Neural cell (in vitro differentiated cells): ENCODE measurements at regions not wholly inside any gene's neighbourhood (a gene's known extent, or its start where the extent isn't known, plus 50 kb on each side); places are given as distances from the start of the nearest gene placed in this dataset.

Source experiments
- H2AFZ ChIP-seq: fragments of 200-600, 300-800 bp; sonication (generic), shearing (Covaris generic); 2 replicates; pipeline ENCODE4 v1.6.0; 2014; ENCODE audit warnings: low read depth, mild to moderate bottlenecking, antibody characterized with exemption, low read length, moderate library complexity
- H3F3A ChIP-seq: fragments of 200-600 bp; shearing (Covaris generic); 2 replicates; pipeline ENCODE4 v1.6.1; 2016; ENCODE audit warnings: mild to moderate bottlenecking, moderate library complexity, mixed read lengths, antibody characterized with exemption, low read length; ENCODE audit not compliant: insufficient read depth, poor library complexity, severe bottlenecking
- H3K27ac ChIP-seq: fragments of 200-600, 300-800 bp; sonication (generic), shearing (Covaris generic); 2 replicates; pipeline ENCODE4 v1.5.1; 2014; ENCODE audit warnings: mild to moderate bottlenecking, low read length, moderate library complexity
- H3K27me3 ChIP-seq: fragments of 300-800, 200-600 bp; sonication (generic), shearing (Covaris generic); 2 replicates; pipeline ENCODE4 v1.6.0; 2014; ENCODE audit warnings: mild to moderate bottlenecking, low read depth, low read length, moderate library complexity; ENCODE audit not compliant: insufficient read depth
- H3K36me3 ChIP-seq: fragments of 300-800, 200-600 bp; sonication (generic), shearing (Covaris generic); 2 replicates; pipeline ENCODE4 v1.5.1; 2014; ENCODE audit warnings: mild to moderate bottlenecking, antibody characterized with exemption, low read length, moderate library complexity; ENCODE audit not compliant: insufficient read depth
- H3K4me2 ChIP-seq: fragments of 300-800, 200-600 bp; sonication (generic), shearing (Covaris generic); 2 replicates; pipeline ENCODE4 v1.6.0; 2014; ENCODE audit warnings: mild to moderate bottlenecking, low read length
- H3K4me3 ChIP-seq: fragments of 300-800, 200-600 bp; sonication (generic), shearing (Covaris generic); 2 replicates; pipeline ENCODE4 v1.5.1; 2014; ENCODE audit warnings: mild to moderate bottlenecking, low read length, moderate library complexity
- H3K79me2 ChIP-seq: fragments of 200-600 bp; shearing (Covaris generic); replicated peaks from 2 replicates; pipeline ENCODE4 v1.6.0; 2014; ENCODE audit warnings: mild to moderate bottlenecking, low read length, moderate library complexity; ENCODE audit not compliant: insufficient read depth
- H3K9ac ChIP-seq: fragments of 300-800, 200-600 bp; sonication (generic), shearing (Covaris generic); 2 replicates; pipeline ENCODE4 v1.6.1; 2016; ENCODE audit warnings: mild to moderate bottlenecking, low read length, mixed read lengths
- H3K9me2 ChIP-seq: fragments of 200-600 bp; shearing (Covaris generic); 2 replicates; pipeline ENCODE4 v1.6.1; 2016; ENCODE audit warnings: mild to moderate bottlenecking, low read length, mixed read lengths; ENCODE audit not compliant: insufficient read depth
- H3K9me3 ChIP-seq: fragments of 200-600, 300-800 bp; sonication (generic), shearing (Covaris generic); 2 replicates; pipeline ENCODE4 v1.6.1; 2016; ENCODE audit warnings: mild to moderate bottlenecking, mixed run types, low read length, moderate library complexity, mixed read lengths
- H4K20me1 ChIP-seq: fragments of 200-600 bp; shearing (Covaris generic); 2 replicates; pipeline ENCODE4 v1.6.1; 2016; ENCODE audit warnings: mild to moderate bottlenecking, mixed run types; ENCODE audit not compliant: insufficient read depth
- EP300 ChIP-seq: fragments of 450-650 bp; conservative IDR thresholded peaks from 2 replicates; pipeline ENCODE4 v1.6.1; 2014; ENCODE audit warnings: antibody characterized with exemption, mild to moderate bottlenecking, moderate library complexity; ENCODE audit not compliant: poor library complexity, severe bottlenecking
- EZH2 ChIP-seq: fragments of 200-600, 300-800 bp; shearing (Covaris generic), sonication (generic); IDR thresholded peaks from 2 replicates; pipeline ENCODE4 v1.6.1; 2014; ENCODE audit warnings: antibody characterized with exemption, low read length, borderline replicate concordance, mild to moderate bottlenecking; ENCODE audit not compliant: insufficient read depth, poor library complexity, severe bottlenecking
- MXI1 ChIP-seq: fragments of 450-650 bp; conservative IDR thresholded peaks from 2 replicates; pipeline ENCODE4 v1.6.1; 2014; ENCODE audit warnings: antibody characterized with exemption, mild to moderate bottlenecking; ENCODE audit not compliant: poor library complexity, severe bottlenecking
- POLR2AphosphoS5 ChIP-seq: IDR thresholded peaks from 2 replicates; pipeline ENCODE4 v1.6.1; 2012
- RAD21 ChIP-seq: fragments of 450-650 bp; conservative IDR thresholded peaks from 2 replicates; pipeline ENCODE4 v1.6.1; 2014; ENCODE audit warnings: antibody characterized with exemption, mild to moderate bottlenecking, moderate library complexity
- SMC3 ChIP-seq: fragments of 450-650 bp; conservative IDR thresholded peaks from 2 replicates; pipeline ENCODE4 v1.6.1; 2014; ENCODE audit warnings: antibody characterized with exemption, mild to moderate bottlenecking, moderate library complexity; ENCODE audit not compliant: poor library complexity
- TAF1 ChIP-seq: IDR thresholded peaks from 2 replicates; pipeline ENCODE4 v1.6.1; 2012; ENCODE audit warnings: low read depth
- TF ChIP-seq, protein P1 (sequence below): fragments of 450-650 bp; IDR thresholded peaks from 2 replicates; pipeline ENCODE4 v1.5.1; 2014; ENCODE audit warnings: antibody characterized with exemption, mild to moderate bottlenecking, moderate library complexity; ENCODE audit not compliant: poor library complexity, severe bottlenecking
- TF ChIP-seq, protein P2 (sequence below): IDR thresholded peaks from 2 replicates; pipeline ENCODE4 v1.6.1; 2012; ENCODE audit warnings: borderline replicate concordance

GRCh38 chr6:77987035-77987384 is 334.2 kb downstream of the MEI4 start:
- Histone ChIP-seq H3K27me3 (no peaks in the 10 kb centered on the region), H3K79me2 (no peaks in the 10 kb centered on the region), H3K36me3 (no peaks in the 10 kb centered on the region), H3K4me2 (no peak overlapping the region), H2AFZ (no peak overlapping the region), H3K4me3 (no peak overlapping the region), H3K9me2 (no peaks in the 10 kb centered on the region), H3F3A (no peaks in the 10 kb centered on the region), H3K9me3 (no peaks in the 10 kb centered on the region), H3K9ac (no peak overlapping the region), H3K27ac (no peak overlapping the region), H4K20me1 (no peaks in the 10 kb centered on the region)
- TF ChIP-seq EP300 = no peak
- no peak for TF ChIP-seq MXI1
- TF ChIP-seq, protein P1, sequence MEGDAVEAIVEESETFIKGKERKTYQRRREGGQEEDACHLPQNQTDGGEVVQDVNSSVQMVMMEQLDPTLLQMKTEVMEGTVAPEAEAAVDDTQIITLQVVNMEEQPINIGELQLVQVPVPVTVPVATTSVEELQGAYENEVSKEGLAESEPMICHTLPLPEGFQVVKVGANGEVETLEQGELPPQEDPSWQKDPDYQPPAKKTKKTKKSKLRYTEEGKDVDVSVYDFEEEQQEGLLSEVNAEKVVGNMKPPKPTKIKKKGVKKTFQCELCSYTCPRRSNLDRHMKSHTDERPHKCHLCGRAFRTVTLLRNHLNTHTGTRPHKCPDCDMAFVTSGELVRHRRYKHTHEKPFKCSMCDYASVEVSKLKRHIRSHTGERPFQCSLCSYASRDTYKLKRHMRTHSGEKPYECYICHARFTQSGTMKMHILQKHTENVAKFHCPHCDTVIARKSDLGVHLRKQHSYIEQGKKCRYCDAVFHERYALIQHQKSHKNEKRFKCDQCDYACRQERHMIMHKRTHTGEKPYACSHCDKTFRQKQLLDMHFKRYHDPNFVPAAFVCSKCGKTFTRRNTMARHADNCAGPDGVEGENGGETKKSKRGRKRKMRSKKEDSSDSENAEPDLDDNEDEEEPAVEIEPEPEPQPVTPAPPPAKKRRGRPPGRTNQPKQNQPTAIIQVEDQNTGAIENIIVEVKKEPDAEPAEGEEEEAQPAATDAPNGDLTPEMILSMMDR = no peak
- TF ChIP-seq, protein P2, sequence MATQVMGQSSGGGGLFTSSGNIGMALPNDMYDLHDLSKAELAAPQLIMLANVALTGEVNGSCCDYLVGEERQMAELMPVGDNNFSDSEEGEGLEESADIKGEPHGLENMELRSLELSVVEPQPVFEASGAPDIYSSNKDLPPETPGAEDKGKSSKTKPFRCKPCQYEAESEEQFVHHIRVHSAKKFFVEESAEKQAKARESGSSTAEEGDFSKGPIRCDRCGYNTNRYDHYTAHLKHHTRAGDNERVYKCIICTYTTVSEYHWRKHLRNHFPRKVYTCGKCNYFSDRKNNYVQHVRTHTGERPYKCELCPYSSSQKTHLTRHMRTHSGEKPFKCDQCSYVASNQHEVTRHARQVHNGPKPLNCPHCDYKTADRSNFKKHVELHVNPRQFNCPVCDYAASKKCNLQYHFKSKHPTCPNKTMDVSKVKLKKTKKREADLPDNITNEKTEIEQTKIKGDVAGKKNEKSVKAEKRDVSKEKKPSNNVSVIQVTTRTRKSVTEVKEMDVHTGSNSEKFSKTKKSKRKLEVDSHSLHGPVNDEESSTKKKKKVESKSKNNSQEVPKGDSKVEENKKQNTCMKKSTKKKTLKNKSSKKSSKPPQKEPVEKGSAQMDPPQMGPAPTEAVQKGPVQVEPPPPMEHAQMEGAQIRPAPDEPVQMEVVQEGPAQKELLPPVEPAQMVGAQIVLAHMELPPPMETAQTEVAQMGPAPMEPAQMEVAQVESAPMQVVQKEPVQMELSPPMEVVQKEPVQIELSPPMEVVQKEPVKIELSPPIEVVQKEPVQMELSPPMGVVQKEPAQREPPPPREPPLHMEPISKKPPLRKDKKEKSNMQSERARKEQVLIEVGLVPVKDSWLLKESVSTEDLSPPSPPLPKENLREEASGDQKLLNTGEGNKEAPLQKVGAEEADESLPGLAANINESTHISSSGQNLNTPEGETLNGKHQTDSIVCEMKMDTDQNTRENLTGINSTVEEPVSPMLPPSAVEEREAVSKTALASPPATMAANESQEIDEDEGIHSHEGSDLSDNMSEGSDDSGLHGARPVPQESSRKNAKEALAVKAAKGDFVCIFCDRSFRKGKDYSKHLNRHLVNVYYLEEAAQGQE = no peak
- TF ChIP-seq SMC3 = no peak
- TF ChIP-seq EZH2 = no peak
- no peak for TF ChIP-seq RAD21
- no peak for TF ChIP-seq TAF1
- TF ChIP-seq POLR2AphosphoS5 = no peak

- no peak overlapping the region for H3K9ac ChIP-seq
- H3K79me2 ChIP-seq = no peaks in the 10 kb centered on the region
- H3K4me3 ChIP-seq = no peak overlapping the region
- no peak overlapping the region for H3K4me2 ChIP-seq
- no peaks in the 10 kb centered on the region for H4K20me1 ChIP-seq
- TF ChIP-seq TAF1 = no peak
- no peak for TF ChIP-seq RAD21
- TF ChIP-seq, protein P1 = no peak
- no peak for TF ChIP-seq EZH2
- TF ChIP-seq POLR2AphosphoS5 = no peak
- TF ChIP-seq, protein P2 = no peak
- H3F3A ChIP-seq = no peaks in the 10 kb centered on the region
- H3K27ac ChIP-seq = no peak overlapping the region
- no peaks in the 10 kb centered on the region for H3K36me3 ChIP-seq
- H3K27me3 ChIP-seq = no peaks in the 10 kb centered on the region
- H2AFZ ChIP-seq = no peak overlapping the region
- no peaks in the 10 kb centered on the region for H3K9me2 ChIP-seq
- no peaks in the 10 kb centered on the region for H3K9me3 ChIP-seq
Observed at GRCh38 chr6:78010130-78010529, 357.3 kb downstream of the MEI4 start.
